ENCODE measurements at regions not wholly inside any gene's neighbourhood (a gene's known extent, or its start where the extent isn't known, plus 50 kb on each side); places are given as distances from the start of the nearest gene placed in this dataset.

DNA sequence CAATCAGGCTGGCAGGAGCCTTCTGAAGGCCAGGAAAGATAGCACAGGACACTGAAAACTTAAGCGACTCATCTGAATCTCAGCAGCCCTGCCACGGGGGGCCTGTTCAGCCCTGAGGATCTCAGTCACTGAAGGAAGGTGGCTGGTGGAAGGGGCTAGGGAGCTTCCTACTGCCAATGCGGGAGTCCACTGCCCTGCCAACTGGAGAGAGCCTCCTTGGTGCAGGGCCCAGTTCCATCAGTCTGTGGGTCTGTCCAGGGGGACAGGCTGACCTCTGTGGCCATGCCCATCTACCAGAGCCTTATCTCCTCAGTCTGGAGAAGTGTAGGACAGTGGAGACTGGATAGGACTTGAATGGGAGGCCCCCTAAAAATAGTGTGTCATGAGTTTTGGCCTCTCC is 1851.6 kb downstream of the TP53TG3F start:
- no peak for TF ChIP-seq EZH2phosphoT487 (IDR thresholded peaks at IDR 0.05; ENCODE audit: borderline replicate concordance)
- TF ChIP-seq TCF7L2 (IDR thresholded peaks at IDR 0.05; ENCODE audit: borderline replicate concordance, extremely low read depth, insufficient read depth, insufficient read length) = no peak
- no peak for TF ChIP-seq POLR2A (IDR thresholded peaks at IDR 0.05; ENCODE audit: borderline replicate concordance, extremely low read depth, insufficient read depth, insufficient read length)
- TF ChIP-seq EZH2 (IDR thresholded peaks at IDR 0.05) = no peak
- TF ChIP-seq FOSL1 (IDR thresholded peaks at IDR 0.05; ENCODE audit: low read depth) = no peak
- TF ChIP-seq, protein P1, sequence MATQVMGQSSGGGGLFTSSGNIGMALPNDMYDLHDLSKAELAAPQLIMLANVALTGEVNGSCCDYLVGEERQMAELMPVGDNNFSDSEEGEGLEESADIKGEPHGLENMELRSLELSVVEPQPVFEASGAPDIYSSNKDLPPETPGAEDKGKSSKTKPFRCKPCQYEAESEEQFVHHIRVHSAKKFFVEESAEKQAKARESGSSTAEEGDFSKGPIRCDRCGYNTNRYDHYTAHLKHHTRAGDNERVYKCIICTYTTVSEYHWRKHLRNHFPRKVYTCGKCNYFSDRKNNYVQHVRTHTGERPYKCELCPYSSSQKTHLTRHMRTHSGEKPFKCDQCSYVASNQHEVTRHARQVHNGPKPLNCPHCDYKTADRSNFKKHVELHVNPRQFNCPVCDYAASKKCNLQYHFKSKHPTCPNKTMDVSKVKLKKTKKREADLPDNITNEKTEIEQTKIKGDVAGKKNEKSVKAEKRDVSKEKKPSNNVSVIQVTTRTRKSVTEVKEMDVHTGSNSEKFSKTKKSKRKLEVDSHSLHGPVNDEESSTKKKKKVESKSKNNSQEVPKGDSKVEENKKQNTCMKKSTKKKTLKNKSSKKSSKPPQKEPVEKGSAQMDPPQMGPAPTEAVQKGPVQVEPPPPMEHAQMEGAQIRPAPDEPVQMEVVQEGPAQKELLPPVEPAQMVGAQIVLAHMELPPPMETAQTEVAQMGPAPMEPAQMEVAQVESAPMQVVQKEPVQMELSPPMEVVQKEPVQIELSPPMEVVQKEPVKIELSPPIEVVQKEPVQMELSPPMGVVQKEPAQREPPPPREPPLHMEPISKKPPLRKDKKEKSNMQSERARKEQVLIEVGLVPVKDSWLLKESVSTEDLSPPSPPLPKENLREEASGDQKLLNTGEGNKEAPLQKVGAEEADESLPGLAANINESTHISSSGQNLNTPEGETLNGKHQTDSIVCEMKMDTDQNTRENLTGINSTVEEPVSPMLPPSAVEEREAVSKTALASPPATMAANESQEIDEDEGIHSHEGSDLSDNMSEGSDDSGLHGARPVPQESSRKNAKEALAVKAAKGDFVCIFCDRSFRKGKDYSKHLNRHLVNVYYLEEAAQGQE (IDR thresholded peaks at IDR 0.05; ENCODE audit: low read depth) = no peak
- TF ChIP-seq, protein P2, sequence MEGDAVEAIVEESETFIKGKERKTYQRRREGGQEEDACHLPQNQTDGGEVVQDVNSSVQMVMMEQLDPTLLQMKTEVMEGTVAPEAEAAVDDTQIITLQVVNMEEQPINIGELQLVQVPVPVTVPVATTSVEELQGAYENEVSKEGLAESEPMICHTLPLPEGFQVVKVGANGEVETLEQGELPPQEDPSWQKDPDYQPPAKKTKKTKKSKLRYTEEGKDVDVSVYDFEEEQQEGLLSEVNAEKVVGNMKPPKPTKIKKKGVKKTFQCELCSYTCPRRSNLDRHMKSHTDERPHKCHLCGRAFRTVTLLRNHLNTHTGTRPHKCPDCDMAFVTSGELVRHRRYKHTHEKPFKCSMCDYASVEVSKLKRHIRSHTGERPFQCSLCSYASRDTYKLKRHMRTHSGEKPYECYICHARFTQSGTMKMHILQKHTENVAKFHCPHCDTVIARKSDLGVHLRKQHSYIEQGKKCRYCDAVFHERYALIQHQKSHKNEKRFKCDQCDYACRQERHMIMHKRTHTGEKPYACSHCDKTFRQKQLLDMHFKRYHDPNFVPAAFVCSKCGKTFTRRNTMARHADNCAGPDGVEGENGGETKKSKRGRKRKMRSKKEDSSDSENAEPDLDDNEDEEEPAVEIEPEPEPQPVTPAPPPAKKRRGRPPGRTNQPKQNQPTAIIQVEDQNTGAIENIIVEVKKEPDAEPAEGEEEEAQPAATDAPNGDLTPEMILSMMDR (IDR thresholded peaks at IDR 0.05 in 2 of 3, conservative IDR thresholded peaks at IDR 0.05 in 1 of 3; ENCODE audit: borderline replicate concordance in 1 of 3, insufficient read depth in 1 of 3, low read depth in 2 of 3, low read length in 2 of 3) = no peak
- TF ChIP-seq RAD21 (IDR thresholded peaks at IDR 0.05; ENCODE audit: low read depth) = no peak
- TF ChIP-seq SIN3A (IDR thresholded peaks at IDR 0.05; ENCODE audit: low read depth) = no peak
- no peak for TF ChIP-seq YY1 (IDR thresholded peaks at IDR 0.05; ENCODE audit: extremely low read depth, insufficient replicate concordance, low read depth, low read length)
- no peak for TF ChIP-seq ZNF274 (IDR thresholded peaks at IDR 0.05; ENCODE audit: low read depth, low read length)
- TF ChIP-seq JUND (IDR thresholded peaks at IDR 0.05) = no peak

Data from HCT116 (cell line).